Natural killer cell (primary cell): ENCODE measurements at regions not wholly inside any gene's neighbourhood (a gene's known extent, or its start where the extent isn't known, plus 50 kb on each side); places are given as distances from the start of the nearest gene placed in this dataset.

ENCODE experiments used
- ATAC-seq, 3 donors: fragments of 150-1000 bp in 2 of 3; fragments of 200-7000 bp in 1 of 3; cut with Tn5 transposase; 1 replicate in 1 of 3; 2 replicates in 2 of 3; pipeline ENCODE4 v1.10.0; 2021; ENCODE audit warnings: mild to moderate bottlenecking in 2 of 3, moderate library complexity in 2 of 3
- DNase-seq, 2 donors: peaks; one replicate each; pipeline versions ENCODE4 v3.0.0 to v3.0.0-alpha.2; 2013 to 2021; ENCODE audit warnings: mixed read lengths in 1 of 2
- H3K27ac ChIP-seq: one replicate; pipeline ENCODE4 v1.5.1; 2013; ENCODE audit warnings: mild to moderate bottlenecking, low read length
- H3K27me3 ChIP-seq: one replicate; pipeline ENCODE4 v1.6.1; 2013; ENCODE audit warnings: low read length; ENCODE audit not compliant: control insufficient read depth, insufficient read depth
- H3K36me3 ChIP-seq: one replicate; pipeline ENCODE4 v1.6.1; 2013; ENCODE audit warnings: low read length; ENCODE audit not compliant: control insufficient read depth, insufficient read depth
- H3K4me1 ChIP-seq: one replicate; pipeline ENCODE4 v1.6.1; 2013; ENCODE audit warnings: low read length; ENCODE audit not compliant: control insufficient read depth, insufficient read depth
- H3K4me3 ChIP-seq: one replicate; pipeline ENCODE4 v1.5.1; 2013; ENCODE audit warnings: low read length
- H3K9me3 ChIP-seq: one replicate; pipeline ENCODE4 v1.6.1; 2013; ENCODE audit warnings: low read length; ENCODE audit not compliant: control insufficient read depth, insufficient read depth
- H3K27ac Mint-ChIP-seq, 2 donors: one replicate each; pipeline ENCODE4 v1.8.0; 2022; ENCODE audit warnings: mild to moderate bottlenecking in 2 of 2, mixed read lengths in 2 of 2, moderate library complexity in 1 of 2
- H3K27me3 Mint-ChIP-seq, 2 donors: one replicate each; pipeline ENCODE4 v1.8.0; 2022; ENCODE audit warnings: low read depth in 2 of 2, mixed read lengths in 2 of 2
- H3K36me3 Mint-ChIP-seq: one replicate; pipeline ENCODE4 v1.8.0; 2022; ENCODE audit warnings: mixed read lengths
- H3K4me1 Mint-ChIP-seq, 2 donors: one replicate each; pipeline ENCODE4 v1.8.0; 2022; ENCODE audit warnings: mixed read lengths in 2 of 2
- H3K4me3 Mint-ChIP-seq: one replicate; pipeline ENCODE4 v1.8.0; 2022; ENCODE audit warnings: mild to moderate bottlenecking, moderate library complexity, mixed read lengths
- H3K9me3 Mint-ChIP-seq, 2 donors: one replicate each; pipeline ENCODE4 v1.8.0; 2022; ENCODE audit warnings: mixed read lengths in 2 of 2
- CTCF ChIP-seq: fragments of 200-600 bp; IDR thresholded peaks from one replicate; pipeline ENCODE4 v1.8.0; 2022; ENCODE audit warnings: antibody characterized with exemption
- WGBS: methylation state at CpG from one replicate; pipeline ENCODE4 v1.1.7; 2013; ENCODE audit warnings: missing lambda C conversion rate; ENCODE audit not compliant: insufficient coverage; 5-methylcytosine and 5-hydroxymethylcytosine counted together
- intact Hi-C: fragments of 100-400 bp; cut with micrococcal nuclease; formaldehyde crosslinking; loops from one replicate; pipeline ENCODE4 v1.14.2; 2022

- Histone ChIP-seq H3K4me1 (no peaks in the 10 kb centered on the region), H3K27me3 (no peaks in the 10 kb centered on the region), H3K9me3 (no peaks in the 10 kb centered on the region), H3K4me3 (no peak overlapping the region), H3K27ac (no peak overlapping the region), H3K36me3 (no peaks in the 10 kb centered on the region)
- intact Hi-C loops = no loop called here
- Mint-ChIP-seq H3K27me3 (peaks cover 4 to 7% of the 10 kb centered on the region in 2 donors), H3K4me3 (no peak overlapping the region), H3K27ac (no peak overlapping the region), H3K36me3 (no peaks in the 10 kb centered on the region), H3K9me3 (no peaks in the 10 kb centered on the region), H3K4me1 (no peaks in the 10 kb centered on the region)
- DNase-seq = no peak
- TF ChIP-seq CTCF = no peak
- 17% methylated on average over 1 of the region's 1 CpG for WGBS
- ATAC-seq = no peak
Measured at GRCh38 chr14:36009643-36010042, 166.9 kb downstream of the PTCSC3 start.

GRCh38 chr14:36006623-36007022, 169.9 kb downstream of the PTCSC3 start:
- H3K36me3 ChIP-seq = no peaks in the 10 kb centered on the region
- H3K9me3 ChIP-seq = no peaks in the 10 kb centered on the region
- Mint-ChIP-seq H3K27me3 (peaks cover 4 to 7% of the 10 kb centered on the region in 2 donors), H3K36me3 (no peaks in the 10 kb centered on the region), H3K4me3 (no peak overlapping the region), H3K9me3 (no peaks in the 10 kb centered on the region), H3K4me1 (no peaks in the 10 kb centered on the region), H3K27ac (no peak overlapping the region)
- no peak for ATAC-seq
- no peak overlapping the region for H3K4me3 ChIP-seq
- DNase-seq = no peak
- no peak overlapping the region for H3K27ac ChIP-seq
- no peak for TF ChIP-seq CTCF
- no peaks in the 10 kb centered on the region for H3K4me1 ChIP-seq
- no peaks in the 10 kb centered on the region for H3K27me3 ChIP-seq
- intact Hi-C loops = no loop called here
- no CpG with 5 or more reads among the region's 4 CpGs for WGBS

GRCh38 chr14:36005670-36006069, 170.9 kb downstream of the PTCSC3 start:
- ATAC-seq (no peak), DNase-seq (no peak)
- no peaks in the 10 kb centered on the region for H3K9me3 ChIP-seq
- Mint-ChIP-seq H3K36me3 (no peaks in the 10 kb centered on the region), H3K27ac (no peak overlapping the region), H3K4me1 (no peaks in the 10 kb centered on the region), H3K4me3 (no peak overlapping the region), H3K27me3 (peaks cover 4 to 7% of the 10 kb centered on the region in 2 donors), H3K9me3 (no peaks in the 10 kb centered on the region)
- intact Hi-C loops = no loop called here
- no peak overlapping the region for H3K27ac ChIP-seq
- no peaks in the 10 kb centered on the region for H3K27me3 ChIP-seq
- no peak overlapping the region for H3K4me3 ChIP-seq
- no peaks in the 10 kb centered on the region for H3K4me1 ChIP-seq
- no peak for TF ChIP-seq CTCF
- no peaks in the 10 kb centered on the region for H3K36me3 ChIP-seq
- WGBS = 94% methylated on average over 4 of the region's 4 CpGs

GRCh38 chr14:36001936-36002335, 174.6 kb downstream of the PTCSC3 start:
- Histone ChIP-seq H3K27me3 (no peaks in the 10 kb centered on the region), H3K4me3 (no peak overlapping the region), H3K4me1 (no peaks in the 10 kb centered on the region), H3K36me3 (no peaks in the 10 kb centered on the region), H3K9me3 (no peaks in the 10 kb centered on the region), H3K27ac (no peak overlapping the region)
- Mint-ChIP-seq H3K27ac (no peak overlapping the region), H3K9me3 (no peaks in the 10 kb centered on the region), H3K27me3 (peaks cover 6 to 7% of the 10 kb centered on the region in 2 donors), H3K36me3 (no peaks in the 10 kb centered on the region), H3K4me1 (no peaks in the 10 kb centered on the region), H3K4me3 (no peak overlapping the region)
- intact Hi-C loops = no loop called here
- WGBS = 86% methylated on average over 4 of the region's 4 CpGs
- DNase-seq (no peak), ATAC-seq (no peak)
- TF ChIP-seq CTCF = no peak
